DND-41 (cell line): ENCODE measurements at regions not wholly inside any gene's neighbourhood (a gene's known extent, or its start where the extent isn't known, plus 50 kb on each side); places are given as distances from the start of the nearest gene placed in this dataset.

Experiments used
- CTCF ChIP-seq: IDR thresholded peaks from 2 replicates; pipeline ENCODE4 v1.5.1; 2012; ENCODE audit warnings: borderline replicate concordance, low read length, moderate library complexity, mild to moderate bottlenecking; ENCODE audit not compliant: poor library complexity, severe bottlenecking; ENCODE audit errors: extremely low read depth
- EZH2 ChIP-seq: IDR thresholded peaks from 3 replicates; pipeline ENCODE4 v1.6.1; 2012; ENCODE audit warnings: borderline replicate concordance, low read depth, mild to moderate bottlenecking, moderate library complexity, low read length, inconsistent platforms; ENCODE audit not compliant: severe bottlenecking

- TF ChIP-seq CTCF, result no peak
- TF ChIP-seq EZH2, result no peak
Observed at GRCh38 chr2:16073921-16074425, 133.6 kb downstream of the MYCN start.
